DMS 273 (cell line): ENCODE measurements at regions not wholly inside any gene's neighbourhood (a gene's known extent, or its start where the extent isn't known, plus 50 kb on each side); places are given as distances from the start of the nearest gene placed in this dataset.
A peak's percentile ranks its signal among the peaks of the same experiment; 100 is the strongest.
"Not testable (repeated sequence)": the region's sequence is repeated elsewhere in the genome, so short reads cannot be mapped to it uniquely, and the experiment has no call there.

Experiments used
- DNase-seq: peaks from one replicate; lab custom pipeline; 2025; ENCODE audit not compliant: unreplicated experiment; lab: John Stamatoyannopoulos, UW

DNA sequence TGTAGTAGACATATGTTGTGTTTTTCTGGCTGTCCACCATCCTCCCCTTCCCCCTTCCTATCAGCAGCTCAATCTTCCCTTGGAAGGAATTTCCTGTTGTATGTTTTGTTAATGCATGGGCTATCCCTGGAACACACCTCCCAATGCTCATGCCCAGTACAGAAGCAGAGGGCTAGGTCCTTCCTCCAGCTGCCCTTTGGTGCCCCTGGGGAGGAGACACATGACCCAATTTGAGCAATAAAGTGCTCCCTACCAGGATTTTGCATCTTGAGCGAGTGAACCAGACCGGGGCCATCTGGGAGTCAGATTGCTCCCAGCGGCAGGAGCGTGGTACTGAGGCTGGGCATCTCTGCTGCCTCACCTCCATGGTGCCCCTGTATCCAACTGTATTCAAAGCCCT lies 141.5 kb upstream of the MED13 start:
- peak; percentile 64 for DNase-seq

- DNase-seq: not testable (repeated sequence)
Measured at GRCh38 chr17:62197156-62197555, 132.1 kb upstream of the MED13 start.

DNA sequence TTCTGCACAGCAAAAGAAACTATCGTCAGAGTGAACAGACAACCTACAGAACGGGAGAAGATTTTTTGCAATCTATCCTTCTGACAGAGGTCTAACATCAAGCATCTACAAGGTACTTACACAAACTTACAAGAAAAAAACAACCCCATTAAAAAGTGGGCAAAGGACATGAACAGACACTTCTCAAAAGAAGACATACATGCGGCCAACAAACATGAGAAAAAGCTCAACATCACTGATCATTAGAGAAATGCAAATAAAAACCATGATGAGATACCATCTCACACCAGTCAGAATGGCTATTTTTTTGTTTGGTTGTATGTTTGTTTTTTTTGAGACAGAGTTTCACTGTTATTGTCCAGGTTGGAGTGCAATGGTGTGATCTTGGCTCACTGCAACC lies 131.5 kb upstream of the MED13 start:
- not testable (repeated sequence) for DNase-seq

GRCh38 chr17:62194401-62194800 lies 129.3 kb upstream of the MED13 start:
- peak; percentile 32 for DNase-seq

- no peak for DNase-seq
Measured at GRCh38 chr17:62193249-62193648, 128.2 kb upstream of the MED13 start.

DNA sequence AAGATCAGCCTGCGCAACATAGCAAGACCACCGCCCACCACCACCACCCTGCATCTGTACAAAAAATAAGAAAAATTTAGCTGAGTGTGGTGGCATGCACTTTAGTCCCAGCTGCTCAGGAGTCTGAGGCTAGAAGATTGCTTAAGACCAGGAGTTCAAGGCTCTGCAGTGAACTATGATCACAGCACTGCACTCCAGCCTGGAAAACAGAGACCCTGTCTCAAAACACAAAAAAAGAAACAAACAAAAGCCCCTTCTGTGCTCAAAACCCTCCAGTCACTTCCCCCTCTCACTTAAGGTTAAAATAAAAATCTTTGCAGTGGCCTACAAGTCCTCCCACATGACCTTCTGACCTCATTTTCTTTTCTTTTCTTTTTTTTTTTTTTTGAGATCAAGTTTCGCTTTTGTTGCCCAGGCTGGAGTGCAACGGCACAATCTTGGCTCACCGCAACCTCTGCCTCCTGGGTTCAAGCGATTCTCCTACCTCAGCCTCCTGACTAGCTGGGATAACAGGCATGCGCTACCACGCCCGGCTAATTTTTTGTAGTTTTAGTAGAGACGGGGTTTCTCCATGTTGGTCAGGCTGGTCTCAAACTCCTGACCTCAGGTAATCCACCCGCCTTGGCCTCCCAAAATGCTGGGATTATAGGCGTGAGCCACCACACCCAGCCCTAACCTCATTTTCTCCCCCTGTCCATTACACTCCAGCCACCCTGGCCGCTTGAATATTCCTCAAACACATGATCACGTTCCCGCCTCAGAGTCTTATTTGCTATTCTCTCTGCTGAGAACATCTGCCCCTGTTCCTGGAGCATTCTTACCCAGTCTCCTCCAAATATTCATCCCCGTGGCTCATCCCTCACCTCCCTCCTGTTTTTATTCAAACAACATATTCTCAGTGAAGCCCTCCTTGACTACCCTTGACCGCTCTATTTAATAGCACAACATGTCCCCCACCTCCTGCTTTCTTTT lies 126.6 kb upstream of the MED13 start:
- no peak for DNase-seq

- no peak for DNase-seq
Measured at GRCh38 chr17:62189377-62189776, 124.3 kb upstream of the MED13 start.

DNA sequence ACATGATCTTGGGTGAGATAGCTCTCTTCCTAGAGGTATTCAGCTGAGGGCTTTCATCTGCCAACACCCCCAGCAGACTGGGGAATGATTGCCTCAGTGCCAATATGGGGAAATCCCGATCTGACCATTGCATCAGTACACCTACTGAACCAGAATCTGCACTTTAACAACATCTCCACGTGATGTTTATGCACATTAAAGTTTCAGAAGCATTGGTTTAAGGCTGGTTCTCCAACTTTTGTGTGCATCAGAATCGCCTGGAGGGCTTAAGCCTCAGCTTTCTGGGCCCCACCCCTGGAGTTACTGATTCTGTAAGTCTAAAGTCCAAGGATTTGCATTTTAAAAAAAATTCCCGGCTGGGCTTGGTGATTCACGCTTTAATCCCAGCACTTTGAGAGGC lies 123.6 kb upstream of the MED13 start:
- DNase-seq: no peak

GRCh38 chr17:62187681-62188080 lies 122.6 kb upstream of the MED13 start:
- DNase-seq: peak; percentile 86

GRCh38 chr17:62186841-62187240 lies 121.8 kb upstream of the MED13 start:
- no peak for DNase-seq

DNA sequence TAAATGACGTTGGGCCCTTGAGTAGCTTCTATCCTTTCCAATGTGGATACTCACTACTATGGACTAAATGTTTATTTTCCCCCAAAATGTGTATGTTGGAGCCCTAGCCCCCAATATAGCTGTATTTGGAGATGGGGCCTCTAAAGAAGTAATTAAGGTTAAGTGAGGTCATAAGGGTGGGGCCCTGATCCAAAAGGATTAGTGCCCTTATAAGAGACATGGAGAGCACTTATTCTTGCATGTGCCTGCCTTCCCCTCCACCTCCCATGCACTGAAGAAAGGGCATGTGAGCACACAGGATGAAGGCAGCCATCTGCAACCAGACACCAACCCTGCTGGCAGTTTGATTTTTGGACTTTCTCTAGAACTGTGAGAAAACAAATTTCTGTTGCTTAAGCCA lies 115.7 kb upstream of the MED13 start:
- no peak for DNase-seq

DNA sequence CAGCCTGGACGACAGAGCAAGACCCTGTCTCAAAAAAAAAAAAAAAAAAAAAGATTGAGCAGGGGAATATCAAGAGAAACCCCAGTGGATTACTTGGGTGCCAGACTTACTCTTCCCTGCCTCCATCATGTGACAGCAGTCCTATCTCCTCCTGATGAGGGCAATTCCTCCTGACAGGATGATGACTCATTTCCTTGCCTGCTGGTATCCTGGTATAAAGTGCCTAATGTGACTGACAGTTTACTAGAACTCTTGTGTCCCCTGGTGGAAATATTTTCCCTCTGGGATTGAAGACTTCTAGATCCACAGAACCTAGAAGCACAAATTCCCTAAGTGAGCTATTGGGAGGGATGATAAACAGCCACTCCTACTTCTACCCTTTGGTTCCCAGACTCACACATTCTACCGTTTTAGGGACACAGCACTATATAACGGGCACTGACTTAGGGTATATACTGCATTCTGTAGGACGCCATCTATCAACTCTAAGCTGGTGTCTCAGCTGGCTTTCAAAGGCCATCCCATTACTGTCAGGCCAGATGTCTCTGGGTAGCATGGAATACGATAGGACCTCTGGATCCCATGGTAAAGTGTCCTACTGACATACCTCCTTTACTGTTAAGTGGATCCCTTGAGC lies 114.6 kb upstream of the MED13 start:
- peak; percentile 43 for DNase-seq

DNA sequence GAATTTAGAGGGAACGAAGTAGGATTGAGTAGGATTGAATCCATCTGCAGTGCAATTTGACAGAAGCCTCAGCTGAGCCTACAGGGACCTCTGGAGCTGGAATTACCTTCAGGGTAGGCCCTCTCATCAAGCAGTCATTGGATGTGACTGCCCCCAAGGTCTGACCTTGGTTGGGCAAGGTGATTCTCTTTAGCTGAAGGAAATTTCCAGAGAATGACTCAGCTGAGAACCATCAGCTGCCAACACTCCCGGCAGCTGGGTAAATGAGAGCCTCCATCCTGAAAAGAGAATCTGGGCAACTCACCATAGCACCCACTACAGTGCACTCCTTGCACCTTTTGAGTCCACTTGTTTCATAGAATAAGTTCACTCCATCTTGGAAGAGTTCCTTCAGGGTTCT lies 113.5 kb upstream of the MED13 start:
- DNase-seq: no peak

- DNase-seq: no peak
Measured at GRCh38 chr17:62172492-62173291, 107.6 kb upstream of the MED13 start.

DNA sequence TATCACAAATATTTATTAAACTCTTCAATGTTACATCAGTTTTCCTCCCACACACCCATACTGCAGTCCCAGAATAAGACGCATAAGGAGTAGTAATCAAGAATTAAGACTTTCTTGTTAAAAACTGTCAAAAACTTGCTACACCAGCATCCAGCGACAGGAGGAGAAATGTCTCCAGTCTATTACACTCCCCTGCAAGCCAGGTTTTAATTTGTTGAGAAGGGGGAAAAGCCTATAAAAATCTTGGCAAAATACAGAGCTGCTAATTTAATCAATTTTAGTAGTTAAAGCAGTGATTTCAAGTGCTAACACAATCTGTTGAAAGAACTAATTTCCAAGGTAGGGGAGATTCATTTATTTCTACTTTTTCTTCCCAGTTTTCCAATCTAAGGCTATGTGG lies 102.0 kb upstream of the MED13 start:
- DNase-seq: no peak

DNA sequence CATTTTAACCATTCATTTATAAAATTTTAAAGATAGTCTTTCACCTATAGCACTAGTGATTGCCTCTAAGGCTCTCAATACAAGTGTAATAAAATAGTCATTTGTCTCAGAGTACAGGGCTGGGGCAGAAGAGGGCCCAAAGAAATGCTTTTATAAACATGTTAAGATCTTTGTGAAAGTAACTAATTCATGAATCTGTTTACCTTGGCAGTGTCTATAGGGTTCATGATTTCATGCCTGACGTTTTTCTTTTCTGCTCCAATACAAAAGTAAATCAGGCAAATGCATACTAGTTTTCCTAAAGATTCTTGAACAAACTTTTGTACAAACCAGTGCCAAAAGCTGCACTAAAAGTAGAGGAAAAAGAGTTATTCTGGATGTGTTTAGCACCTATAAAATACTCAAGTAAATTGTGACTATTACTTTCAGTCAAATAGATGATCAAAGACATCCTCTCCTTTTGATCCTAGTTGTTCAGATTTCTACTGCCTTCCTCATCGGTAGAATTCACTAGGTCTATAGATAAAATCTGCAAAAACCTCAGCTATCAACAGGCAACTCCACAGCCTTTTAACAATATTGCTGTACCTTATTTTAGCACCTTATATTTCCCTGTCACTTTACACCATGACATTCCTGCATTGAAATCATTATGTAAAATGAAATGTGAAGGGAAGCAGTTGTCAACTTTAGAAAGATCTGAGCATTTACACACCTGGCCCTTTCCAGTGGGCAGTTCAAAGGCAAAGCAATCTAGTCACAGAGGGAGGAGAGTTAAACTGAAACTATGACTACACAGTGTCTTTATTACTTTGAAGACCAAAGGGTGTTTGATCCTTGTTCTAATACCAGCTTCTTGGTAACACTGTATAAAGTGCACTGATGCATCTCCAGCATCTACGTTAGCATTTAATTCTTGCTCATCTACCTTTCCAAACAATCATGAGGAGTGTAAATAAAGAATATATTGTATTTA lies 100.0 kb upstream of the MED13 start:
- DNase-seq: no peak

DNA sequence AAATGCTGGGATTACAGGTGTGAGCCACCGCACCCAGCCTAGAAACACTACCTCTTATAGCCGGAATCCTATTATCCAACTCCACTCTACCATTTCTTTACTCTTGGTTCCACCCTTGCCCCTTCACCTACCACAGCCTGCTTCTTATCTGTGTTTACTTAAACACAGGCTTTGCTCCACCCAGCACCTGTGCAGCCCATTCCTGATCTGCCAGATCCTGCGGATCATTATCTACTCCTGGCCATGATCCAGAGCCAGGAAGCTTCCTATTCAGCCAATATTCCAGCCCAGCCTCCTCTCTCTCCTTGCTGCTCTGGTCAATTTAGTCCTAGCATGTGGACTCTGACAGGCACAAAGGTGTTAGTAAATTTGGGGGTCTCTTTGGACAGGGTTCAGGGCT lies 98.8 kb upstream of the MED13 start:
- DNase-seq: peak; percentile 43

- DNase-seq: peak; percentile 91
Measured at GRCh38 chr17:62162898-62163297, 97.8 kb upstream of the MED13 start.

DNA sequence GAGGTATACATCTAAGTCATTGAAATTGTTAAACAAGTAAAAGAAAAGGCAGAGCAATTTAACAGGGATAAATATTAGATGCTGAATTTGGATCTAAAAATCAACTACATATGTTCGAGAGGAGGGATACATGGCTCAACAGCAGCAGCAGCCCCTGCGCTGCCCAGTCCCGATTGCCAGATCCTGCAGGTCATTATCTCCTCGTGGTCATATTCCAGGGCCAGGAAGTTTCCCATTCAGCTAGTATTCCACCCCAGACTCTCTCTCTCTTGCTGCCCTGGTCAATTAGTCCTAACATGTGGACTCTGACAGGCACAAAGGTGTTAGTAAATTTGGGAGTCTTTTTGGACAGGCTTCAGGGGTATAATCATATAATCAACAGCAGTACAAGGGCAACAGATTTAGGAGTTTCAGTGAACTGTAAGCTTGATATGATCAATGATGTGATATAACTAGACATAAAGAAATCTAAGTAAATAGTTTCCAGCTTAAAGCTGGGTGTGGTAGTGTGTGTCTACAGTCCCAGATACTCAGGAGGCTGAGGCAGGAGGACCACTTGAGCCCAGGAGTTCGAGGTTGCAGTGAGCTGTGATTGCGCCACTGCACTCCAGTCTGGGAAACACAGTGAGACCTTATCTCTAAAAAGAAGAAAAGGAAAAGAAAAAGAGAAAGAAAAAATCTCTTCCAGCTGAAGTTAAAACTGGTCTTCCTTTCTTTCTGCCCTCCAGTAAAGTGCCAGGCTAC lies 96.5 kb upstream of the MED13 start:
- no peak for DNase-seq

DNA sequence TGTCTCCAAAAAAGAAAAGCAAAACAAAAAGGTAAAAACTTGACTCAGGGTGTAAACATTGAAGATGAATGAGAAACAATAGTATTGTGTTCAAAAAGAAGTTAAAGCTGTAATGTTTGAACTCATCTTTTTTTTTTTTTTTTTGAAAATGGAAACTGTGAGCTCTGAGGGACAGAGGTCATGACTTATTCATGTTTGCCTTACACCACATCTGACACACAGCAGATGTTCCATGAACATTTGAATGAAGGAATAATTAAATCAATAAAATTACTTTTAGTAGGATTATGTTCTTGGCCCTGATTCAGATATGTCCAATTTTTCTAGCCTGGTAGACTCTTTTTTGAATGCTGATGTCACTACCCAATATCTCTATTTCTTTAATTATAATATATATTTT lies 95.7 kb upstream of the MED13 start:
- peak; percentile 61 for DNase-seq
